Right lobe of liver (tissue), 6 donors: ENCODE measurements at regions not wholly inside any gene's neighbourhood (a gene's known extent, or its start where the extent isn't known, plus 50 kb on each side); places are given as distances from the start of the nearest gene placed in this dataset.

ENCODE experiments used
- ATAC-seq, 4 donors: fragments of 200-7000 bp; cut with Tn5 transposase; one replicate each; pipeline ENCODE4 v1.9.1; 2020; ENCODE audit warnings: mild to moderate bottlenecking in 4 of 4, moderate library complexity in 4 of 4
- DNase-seq, 3 donors: peaks; one replicate each; pipeline ENCODE4 v3.0.0-alpha.2; 2020
- H3K27ac ChIP-seq, 3 donors: fragments of 200-600 bp; one replicate each; pipeline ENCODE4 v1.8.0; 2022
- H3K27me3 ChIP-seq, 2 donors: fragments of 200-600 bp; one replicate each; pipeline ENCODE4 v1.8.0; 2022
- H3K36me3 ChIP-seq, 4 donors: fragments of 200-600 bp; sonication (generic) in 1 of 4; one replicate each; pipeline versions ENCODE4 v1.5.1 to v1.8.0; 2017 to 2022; ENCODE audit warnings: control low read depth in 1 of 4
- H3K4me1 ChIP-seq, 4 donors: fragments of 200-600 bp; sonication (generic) in 1 of 4; one replicate each; pipeline versions ENCODE4 v1.5.1 to v1.8.0; 2017 to 2022; ENCODE audit warnings: control low read depth in 1 of 4
- H3K4me3 ChIP-seq, 3 donors: fragments of 200-600 bp; one replicate each; pipeline ENCODE4 v1.8.0; 2022
- H3K9me3 ChIP-seq, 4 donors: fragments of 200-600 bp; sonication (generic) in 1 of 4; one replicate each; pipeline versions ENCODE4 v1.5.1 to v1.8.0; 2017 to 2022; ENCODE audit warnings: control low read depth in 1 of 4
- POLR2A ChIP-seq: fragments of 450-650 bp; IDR thresholded peaks from one replicate; pipeline ENCODE4 v1.6.1; 2017; ENCODE audit warnings: antibody characterized with exemption, mild to moderate bottlenecking
- WGBS: methylation state at CpG from one replicate; pipeline ENCODE4 v1.1.6; 2018; ENCODE audit warnings: low coverage, low lambda C conversion rate; ENCODE audit not compliant: insufficient coverage; ENCODE audit errors: missing lambda C conversion rate; 5-methylcytosine and 5-hydroxymethylcytosine counted together
- intact Hi-C, 2 donors: fragments of 100-400 bp; cut with DNase I; formaldehyde crosslinking; loops; one replicate each; pipeline versions ENCODE4 v1.11.2 to v1.14.1; 2022
- TF ChIP-seq, protein P1 (sequence below), 4 donors: fragments of 200-600 bp in 3 of 4; fragments of 450-650 bp in 1 of 4; IDR thresholded peaks; one replicate each; pipeline versions ENCODE4 v1.5.1 to v1.8.0; 2016 to 2022; ENCODE audit warnings: antibody characterized with exemption in 4 of 4, mild to moderate bottlenecking in 2 of 4
- donor health status: DM: no; HTN: yes; CAD: no.
- donor health status: DM: no; HTN: no; CAD: no.
- donor health status: DM: no; HTN: no; CAD: no.
- donor health status: DM: no; HTN: yes; CAD: no.
- donor health status: DM: no; HTN: yes; CAD: no.

- H3K36me3 ChIP-seq: no peaks in the 10 kb centered on the region
- 40% methylated on average over 1 of the region's 1 CpG for WGBS
- TF ChIP-seq POLR2A: no peak
- TF ChIP-seq, protein P1, sequence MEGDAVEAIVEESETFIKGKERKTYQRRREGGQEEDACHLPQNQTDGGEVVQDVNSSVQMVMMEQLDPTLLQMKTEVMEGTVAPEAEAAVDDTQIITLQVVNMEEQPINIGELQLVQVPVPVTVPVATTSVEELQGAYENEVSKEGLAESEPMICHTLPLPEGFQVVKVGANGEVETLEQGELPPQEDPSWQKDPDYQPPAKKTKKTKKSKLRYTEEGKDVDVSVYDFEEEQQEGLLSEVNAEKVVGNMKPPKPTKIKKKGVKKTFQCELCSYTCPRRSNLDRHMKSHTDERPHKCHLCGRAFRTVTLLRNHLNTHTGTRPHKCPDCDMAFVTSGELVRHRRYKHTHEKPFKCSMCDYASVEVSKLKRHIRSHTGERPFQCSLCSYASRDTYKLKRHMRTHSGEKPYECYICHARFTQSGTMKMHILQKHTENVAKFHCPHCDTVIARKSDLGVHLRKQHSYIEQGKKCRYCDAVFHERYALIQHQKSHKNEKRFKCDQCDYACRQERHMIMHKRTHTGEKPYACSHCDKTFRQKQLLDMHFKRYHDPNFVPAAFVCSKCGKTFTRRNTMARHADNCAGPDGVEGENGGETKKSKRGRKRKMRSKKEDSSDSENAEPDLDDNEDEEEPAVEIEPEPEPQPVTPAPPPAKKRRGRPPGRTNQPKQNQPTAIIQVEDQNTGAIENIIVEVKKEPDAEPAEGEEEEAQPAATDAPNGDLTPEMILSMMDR (IDR thresholded peaks at IDR 0.05): no peak
- H3K4me3 ChIP-seq: no peak overlapping the region
- DNase-seq: no peak
- no peaks in the 10 kb centered on the region for H3K9me3 ChIP-seq
- no peaks in the 10 kb centered on the region for H3K4me1 ChIP-seq
- ATAC-seq: peak in 1 of 4 donors; percentile 10
- no peaks in the 10 kb centered on the region for H3K27me3 ChIP-seq
- no peak overlapping the region for H3K27ac ChIP-seq
- intact Hi-C loops: no loop called here
Observed at GRCh38 chr5:24823625-24824024, 178.8 kb upstream of the CDH10 start.

DNA sequence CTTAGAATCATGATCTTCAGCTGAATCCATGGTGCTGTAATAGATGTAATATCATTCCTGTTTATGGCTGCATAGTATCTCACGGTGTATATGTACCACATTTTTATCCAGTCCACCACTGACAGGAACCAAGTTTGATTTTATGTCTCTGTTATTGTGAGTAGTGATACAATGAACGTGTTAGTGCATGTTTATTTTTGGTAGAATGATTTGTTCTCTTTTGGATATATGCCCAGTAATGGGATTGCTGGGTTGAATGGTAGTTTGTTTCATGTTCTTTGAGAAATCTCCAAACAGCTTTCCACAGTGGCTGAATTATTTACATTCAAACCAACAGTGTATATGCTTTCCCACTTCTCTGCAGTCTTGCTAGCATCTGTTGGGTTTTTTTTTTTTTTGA lies 175.1 kb upstream of the CDH10 start:
- H3K4me1 ChIP-seq: no peaks in the 10 kb centered on the region
- H3K9me3 ChIP-seq: no peaks in the 10 kb centered on the region
- no peaks in the 10 kb centered on the region for H3K27me3 ChIP-seq
- no peak for DNase-seq
- WGBS: 35% methylated on average over 2 of the region's 2 CpGs
- no peak overlapping the region for H3K27ac ChIP-seq
- no peak for ATAC-seq
- TF ChIP-seq POLR2A: no peak
- intact Hi-C loops: no loop called here
- no peaks in the 10 kb centered on the region for H3K36me3 ChIP-seq
- no peak overlapping the region for H3K4me3 ChIP-seq

GRCh38 chr5:24817966-24818365 lies 173.2 kb upstream of the CDH10 start:
- Histone ChIP-seq H3K9me3 (no peaks in the 10 kb centered on the region), H3K36me3 (no peaks in the 10 kb centered on the region), H3K4me3 (no peak overlapping the region), H3K4me1 (no peaks in the 10 kb centered on the region), H3K27ac (no peak overlapping the region), H3K27me3 (no peaks in the 10 kb centered on the region)
- no peak for DNase-seq
- TF ChIP-seq POLR2A: no peak
- TF ChIP-seq, protein P1 (IDR thresholded peaks at IDR 0.05): no peak
- ATAC-seq: no peak
- WGBS: 31% methylated on average over 3 of the region's 3 CpGs
- intact Hi-C loops: no loop called here

- intact Hi-C loops: no loop called here
- no peak overlapping the region for H3K27ac ChIP-seq
- ATAC-seq: no peak
- H3K36me3 ChIP-seq: no peaks in the 10 kb centered on the region
- H3K9me3 ChIP-seq: no peaks in the 10 kb centered on the region
- DNase-seq: no peak
- 54% methylated on average over 5 of the region's 5 CpGs for WGBS
- H3K4me3 ChIP-seq: no peak overlapping the region
- TF ChIP-seq POLR2A: no peak
- TF ChIP-seq, protein P1 (IDR thresholded peaks at IDR 0.05): no peak
- H3K27me3 ChIP-seq: no peaks in the 10 kb centered on the region
- H3K4me1 ChIP-seq: no peaks in the 10 kb centered on the region
Observed at GRCh38 chr5:24816206-24816605, 171.4 kb upstream of the CDH10 start.

GRCh38 chr5:24805230-24805629 lies 160.5 kb upstream of the CDH10 start:
- ATAC-seq: no peak
- H3K36me3 ChIP-seq: no peaks in the 10 kb centered on the region
- DNase-seq: no peak
- no peaks in the 10 kb centered on the region for H3K27me3 ChIP-seq
- H3K27ac ChIP-seq: no peak overlapping the region
- no peaks in the 10 kb centered on the region for H3K9me3 ChIP-seq
- H3K4me1 ChIP-seq: no peaks in the 10 kb centered on the region
- no peak overlapping the region for H3K4me3 ChIP-seq
- TF ChIP-seq, protein P1 (IDR thresholded peaks at IDR 0.05): no peak
- no peak for TF ChIP-seq POLR2A
- intact Hi-C loops: no loop called here
